Spleen (tissue), 11 donors: ENCODE measurements at regions not wholly inside any gene's neighbourhood (a gene's known extent, or its start where the extent isn't known, plus 50 kb on each side); places are given as distances from the start of the nearest gene placed in this dataset.

Experiments used
- DNase-seq: peaks from one replicate; pipeline ENCODE4 v3.0.0-alpha.2; 2020
- H3K27ac ChIP-seq, 8 donors: fragments of 200-600 bp; sonication (generic) in 7 of 8; 1 replicate in 4 of 8; 2 replicates in 4 of 8; pipeline versions ENCODE4 v1.5.0 to v1.8.0; 2016 to 2021; ENCODE audit warnings: inconsistent platforms in 4 of 8, mild to moderate bottlenecking in 4 of 8, moderate library complexity in 1 of 8
- H3K27me3 ChIP-seq, 7 donors: fragments of 200-600 bp; sonication (generic) in 6 of 7; replicated peaks in 1 of 7; 1 replicate in 4 of 7; 2 replicates in 3 of 7; pipeline versions ENCODE4 v1.5.0 to v1.8.0; 2016 to 2021; ENCODE audit warnings: inconsistent platforms in 3 of 7, mild to moderate bottlenecking in 1 of 7
- H3K36me3 ChIP-seq, 6 donors: fragments of 200-600 bp; sonication (generic) in 5 of 6; 1 replicate in 4 of 6; 2 replicates in 2 of 6; pipeline versions ENCODE4 v1.5.0 to v1.8.0; 2016 to 2021; ENCODE audit warnings: inconsistent platforms in 2 of 6
- H3K4me1 ChIP-seq, 6 donors: fragments of 200-600 bp; sonication (generic) in 5 of 6; 1 replicate in 3 of 6; 2 replicates in 3 of 6; pipeline versions ENCODE4 v1.5.0 to v1.8.0; 2016 to 2021; ENCODE audit warnings: inconsistent platforms in 3 of 6
- H3K4me3 ChIP-seq, 8 donors: fragments of 200-600 bp; sonication (generic) in 7 of 8; 1 replicate in 4 of 8; 2 replicates in 4 of 8; pipeline versions ENCODE4 v1.5.0 to v1.8.0; 2016 to 2021; ENCODE audit warnings: inconsistent platforms in 4 of 8, mild to moderate bottlenecking in 4 of 8, moderate library complexity in 2 of 8
- H3K9me3 ChIP-seq, 8 donors: fragments of 200-600 bp; sonication (generic) in 7 of 8; 1 replicate in 4 of 8; 2 replicates in 4 of 8; pipeline versions ENCODE4 v1.5.0 to v1.8.0; 2016 to 2021; ENCODE audit warnings: inconsistent platforms in 4 of 8
- CTCF ChIP-seq, 11 experiments: fragments of 200-600 bp in 7 of 11; fragments of 450-650 bp in 4 of 11; sonication (generic) in 4 of 11; IDR thresholded peaks in 8 of 11; conservative IDR thresholded peaks in 3 of 11; 1 replicate in 7 of 11; 2 replicates in 4 of 11; pipeline versions ENCODE4 v1.4.0 to v1.8.0; 2016 to 2021; ENCODE audit warnings: antibody characterized with exemption in 11 of 11, inconsistent platforms in 4 of 11, mild to moderate bottlenecking in 1 of 11
- POLR2A ChIP-seq, 3 donors: fragments of 450-650 bp; IDR thresholded peaks; one replicate each; pipeline ENCODE4 v1.5.1; 2017; ENCODE audit warnings: antibody characterized with exemption in 3 of 3, mild to moderate bottlenecking in 1 of 3
- POLR2AphosphoS5 ChIP-seq, 3 donors: sonication (generic); formaldehyde crosslinking; IDR thresholded peaks; one replicate each; pipeline ENCODE4 v1.5.1; 2017; ENCODE audit warnings: antibody characterized with exemption in 3 of 3
- WGBS, 5 donors: extraction: QIAGEN DNeasy Blood & Tissue Kit in 3 of 5; methylation state at CpG; one replicate each; pipeline versions ENCODE4 v1.1.5 to v1.1.7; 2013 to 2018; 5-methylcytosine and 5-hydroxymethylcytosine counted together
- intact Hi-C: fragments of 100-400 bp; cut with DNase I; formaldehyde crosslinking; loops from one replicate; pipeline ENCODE4 v1.15.0; 2023; ENCODE audit warnings: low total_unique reads
- donor health status: healthy with polysubstance abuse.
- donor health status: DM: no; HTN: no; CAD: no; lungs with moderate emphysema.
- donor health status: DM: no; HTN: no; CAD: no.
- donor health status: Bipolar disorder and iron deficiency.
- donor health status: healthy.
- donor health status: DM: no; HTN: no; CAD: no.
- donor health status: DM: yes; HTN: yes; CAD: no.

DNA sequence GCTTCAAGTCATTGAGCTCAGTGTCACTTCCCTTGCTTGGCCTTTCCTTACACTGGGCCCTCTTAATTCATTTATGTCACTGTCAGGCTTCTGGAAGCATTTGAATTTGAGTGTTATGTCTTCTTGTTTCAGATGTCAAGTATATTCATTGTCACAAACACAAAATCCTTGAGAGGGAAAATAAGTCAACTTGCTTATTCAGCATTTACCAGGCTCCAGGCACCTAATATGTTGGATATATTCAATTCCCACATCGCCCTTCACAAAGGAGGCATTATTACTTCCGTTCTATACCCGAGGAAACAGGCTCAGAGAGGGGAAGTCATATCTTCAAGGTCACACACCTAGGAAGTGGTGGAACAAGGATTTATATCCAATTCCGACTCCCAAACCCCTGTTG, 121.1 kb upstream of the SMIM23 start:
- intact Hi-C loops: no loop called here
- 60 to 90% (median 78%) methylated on average over 4 of the region's 4 CpGs for WGBS, 5 donors
- no peak for DNase-seq
- H3K9me3 ChIP-seq: no peaks in the 10 kb centered on the region
- TF ChIP-seq POLR2A (IDR thresholded peaks at IDR 0.05): no peak
- TF ChIP-seq POLR2AphosphoS5 (IDR thresholded peaks at IDR 0.05): no peak
- TF ChIP-seq CTCF (IDR thresholded peaks at IDR 0.05 in 8 of 11, conservative IDR thresholded peaks at IDR 0.05 in 3 of 11): no peak
- no peak overlapping the region for H3K27ac ChIP-seq
- no peak overlapping the region for H3K4me3 ChIP-seq
- H3K4me1 ChIP-seq: no peaks in the 10 kb centered on the region
- H3K36me3 ChIP-seq: no peaks in the 10 kb centered on the region
- peaks cover 0 to 14% (median 0%) of the 10 kb centered on the region in 7 donors for H3K27me3 ChIP-seq

DNA sequence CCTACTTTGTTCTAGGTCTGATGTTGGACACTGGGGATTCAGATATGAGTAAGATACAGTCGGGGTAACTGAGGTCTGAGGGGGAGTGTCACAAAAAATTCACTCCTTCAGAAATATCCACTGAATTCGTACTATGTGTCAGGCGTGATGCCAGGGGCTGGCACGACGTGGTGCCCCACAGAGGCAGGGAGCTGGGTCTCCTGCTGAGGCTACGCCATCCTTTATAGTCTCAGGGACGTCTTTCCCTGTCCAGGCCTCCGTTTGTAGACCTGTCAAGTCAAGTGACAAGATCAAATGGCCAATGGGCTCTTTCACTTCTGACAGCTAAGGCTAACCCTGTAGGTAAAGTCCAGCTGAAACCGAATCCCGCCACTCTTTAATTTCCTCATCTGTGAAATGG, 118.8 kb upstream of the SMIM23 start:
- no peak for DNase-seq
- no peaks in the 10 kb centered on the region for H3K4me1 ChIP-seq
- TF ChIP-seq CTCF (IDR thresholded peaks at IDR 0.05 in 8 of 11, conservative IDR thresholded peaks at IDR 0.05 in 3 of 11) (no peak), POLR2AphosphoS5 (IDR thresholded peaks at IDR 0.05) (no peak), POLR2A (IDR thresholded peaks at IDR 0.05) (no peak)
- H3K27ac ChIP-seq: no peak overlapping the region
- peaks cover 0 to 14% (median 0%) of the 10 kb centered on the region in 7 donors for H3K27me3 ChIP-seq
- WGBS, 5 donors: 86 to 95% (median 91%) methylated on average over 10 of the region's 10 CpGs
- no peak overlapping the region for H3K4me3 ChIP-seq
- intact Hi-C loops: no loop called here
- H3K9me3 ChIP-seq: no peaks in the 10 kb centered on the region
- H3K36me3 ChIP-seq: no peaks in the 10 kb centered on the region

DNA sequence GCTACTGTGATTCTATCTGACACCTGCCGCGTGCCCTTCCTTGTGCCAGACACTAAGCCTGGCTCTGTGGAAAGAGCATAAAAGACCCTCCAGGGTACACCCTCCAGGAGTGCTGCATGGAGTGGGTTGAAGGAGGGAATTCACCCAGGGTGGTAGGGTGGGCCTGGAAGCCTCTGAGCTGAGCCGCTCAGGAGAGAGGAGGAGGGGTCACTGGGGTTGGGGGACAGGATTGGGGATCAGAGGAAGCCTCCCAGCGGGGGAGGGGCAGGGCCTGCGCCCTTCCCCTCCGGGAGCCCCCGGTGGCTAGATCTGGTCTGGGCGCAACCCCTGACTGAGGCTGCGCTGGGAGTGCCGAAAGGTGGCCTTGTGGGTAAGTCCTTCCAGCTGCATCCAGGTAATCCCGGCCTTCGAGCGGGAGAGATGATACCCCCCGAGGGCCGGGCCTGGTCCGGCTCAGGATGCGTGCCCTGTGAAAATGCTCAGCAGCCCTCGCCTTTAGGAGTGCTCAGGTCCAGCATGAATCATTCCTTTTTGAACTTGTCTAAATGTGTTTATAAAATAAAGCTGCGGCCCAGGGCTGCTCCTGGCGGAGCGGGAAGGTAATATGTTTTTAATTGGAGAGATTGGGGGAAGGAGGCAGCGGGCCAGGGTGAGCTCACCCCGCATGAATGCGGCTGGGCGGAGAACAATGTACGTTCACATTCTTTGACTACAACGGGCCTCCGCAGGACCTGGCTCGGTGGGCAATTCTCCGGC, 118.1 kb upstream of the SMIM23 start:
- Histone ChIP-seq H3K27me3 (peaks cover 0 to 14% (median 0%) of the 10 kb centered on the region in 7 donors), H3K4me1 (no peaks in the 10 kb centered on the region), H3K4me3 (no peak overlapping the region), H3K27ac (no peak overlapping the region), H3K9me3 (no peaks in the 10 kb centered on the region), H3K36me3 (no peaks in the 10 kb centered on the region)
- no peak for DNase-seq
- WGBS, 5 donors: 85 to 91% (median 88%) methylated on average over 27 to 30 of the region's 30 CpGs
- intact Hi-C loops: no loop called here
- no peak for TF ChIP-seq POLR2AphosphoS5 (IDR thresholded peaks at IDR 0.05)
- no peak for TF ChIP-seq POLR2A (IDR thresholded peaks at IDR 0.05)
- no peak for TF ChIP-seq CTCF (IDR thresholded peaks at IDR 0.05 in 8 of 11, conservative IDR thresholded peaks at IDR 0.05 in 3 of 11)

DNA sequence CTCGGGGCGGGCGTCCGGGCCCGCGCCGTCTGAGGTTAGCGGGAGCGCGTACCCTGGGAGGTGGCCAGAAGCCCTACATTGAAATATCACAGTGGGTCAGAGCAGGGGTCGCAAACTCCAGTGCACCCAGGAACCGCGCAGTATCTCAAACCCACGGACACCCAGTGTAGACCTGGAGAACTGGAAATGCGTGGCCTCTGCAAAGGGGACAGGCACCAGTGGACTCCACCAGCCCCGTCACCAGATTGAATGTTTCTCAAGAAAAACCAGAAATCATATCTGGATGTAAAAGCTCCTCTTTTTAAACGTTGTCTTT, 117.6 kb upstream of the SMIM23 start:
- H3K4me3 ChIP-seq: no peak overlapping the region
- no peak for DNase-seq
- H3K27ac ChIP-seq: no peak overlapping the region
- no peaks in the 10 kb centered on the region for H3K4me1 ChIP-seq
- H3K9me3 ChIP-seq: no peaks in the 10 kb centered on the region
- H3K27me3 ChIP-seq: peaks cover 0 to 14% (median 0%) of the 10 kb centered on the region in 7 donors
- 89 to 94% (median 92%) methylated on average over 17 of the region's 17 CpGs for WGBS, 5 donors
- H3K36me3 ChIP-seq: no peaks in the 10 kb centered on the region
- intact Hi-C loops: no loop called here
- TF ChIP-seq POLR2A (IDR thresholded peaks at IDR 0.05): no peak
- no peak for TF ChIP-seq CTCF (IDR thresholded peaks at IDR 0.05 in 8 of 11, conservative IDR thresholded peaks at IDR 0.05 in 3 of 11)
- no peak for TF ChIP-seq POLR2AphosphoS5 (IDR thresholded peaks at IDR 0.05)
